Mammary epithelial cell (primary cell): ENCODE measurements at regions not wholly inside any gene's neighbourhood (a gene's known extent, or its start where the extent isn't known, plus 50 kb on each side); places are given as distances from the start of the nearest gene placed in this dataset.

ENCODE experiments used
- CTCF ChIP-seq, 2 donors: IDR thresholded peaks in 1 of 2; conservative IDR thresholded peaks in 1 of 2; 2 replicates each; pipeline ENCODE4 v1.5.1; 2011 to 2012; ENCODE audit warnings: inconsistent platforms in 2 of 2, low read length in 2 of 2, mild to moderate bottlenecking in 2 of 2, control low read depth in 1 of 2, low read depth in 1 of 2; ENCODE audit not compliant: insufficient read depth in 1 of 2; ENCODE audit errors: extremely low read depth in 1 of 2
- EZH2 ChIP-seq: IDR thresholded peaks from 2 replicates; pipeline ENCODE4 v1.6.1; 2012; ENCODE audit warnings: low read length, inconsistent platforms, borderline replicate concordance

GRCh38 chr10:111338035-111338434 is 261.2 kb downstream of the ADRA2A start:
- TF ChIP-seq CTCF (conservative IDR thresholded peaks at IDR 0.05 in 1 of 2, IDR thresholded peaks at IDR 0.05 in 1 of 2; ENCODE audit: extremely low read depth in 1 of 2, insufficient read depth in 1 of 2, low read depth in 1 of 2, low read length in 2 of 2) (no peak), EZH2 (no peak)
